T47D (cell line): ENCODE measurements at regions not wholly inside any gene's neighbourhood (a gene's known extent, or its start where the extent isn't known, plus 50 kb on each side); places are given as distances from the start of the nearest gene placed in this dataset.

Source experiments
- DNase-seq, 2 experiments: peaks; one replicate each; pipeline versions ENCODE4 v3.0.0 to v3.0.0-alpha.2; 2011 to 2012; ENCODE audit warnings: low read depth in 1 of 2, low spot score in 1 of 2
- JUND ChIP-seq: IDR thresholded peaks from 2 replicates; pipeline ENCODE4 v1.6.1; 2012; ENCODE audit warnings: low read depth
- in situ Hi-C: cut with HindIII; loops from 2 replicates; pipeline ENCODE4 v1.10.0; 2016; ENCODE audit warnings: low sequenced_read_pairs, low pct_unique_long_range_greater_than_20kb

DNA sequence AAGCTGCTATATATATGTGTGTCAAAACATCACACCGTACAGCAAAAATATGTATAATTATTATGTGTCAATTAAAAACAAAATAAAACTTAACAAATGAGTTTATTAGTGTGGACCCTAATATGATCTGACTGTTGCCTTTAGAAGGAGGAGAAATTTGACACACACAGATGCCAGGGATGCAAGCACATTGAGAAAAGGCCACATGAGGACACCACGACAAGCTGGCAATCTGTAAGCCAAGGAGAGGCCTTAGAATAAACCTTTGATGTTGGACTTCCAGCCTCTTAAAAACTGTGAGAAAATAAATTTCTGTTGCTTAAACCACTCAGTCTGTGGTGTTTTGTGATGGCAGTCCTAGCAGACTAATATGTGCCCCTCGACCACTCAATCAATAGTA, 214.7 kb downstream of the KCNS3 start:
- TF ChIP-seq JUND = no peak
- in situ Hi-C loops = no loop called here
- no peak for DNase-seq

GRCh38 chr2:18092760-18093159, 214.3 kb downstream of the KCNS3 start:
- DNase-seq = no peak
- TF ChIP-seq JUND = no peak
- in situ Hi-C loops = no loop called here

DNA sequence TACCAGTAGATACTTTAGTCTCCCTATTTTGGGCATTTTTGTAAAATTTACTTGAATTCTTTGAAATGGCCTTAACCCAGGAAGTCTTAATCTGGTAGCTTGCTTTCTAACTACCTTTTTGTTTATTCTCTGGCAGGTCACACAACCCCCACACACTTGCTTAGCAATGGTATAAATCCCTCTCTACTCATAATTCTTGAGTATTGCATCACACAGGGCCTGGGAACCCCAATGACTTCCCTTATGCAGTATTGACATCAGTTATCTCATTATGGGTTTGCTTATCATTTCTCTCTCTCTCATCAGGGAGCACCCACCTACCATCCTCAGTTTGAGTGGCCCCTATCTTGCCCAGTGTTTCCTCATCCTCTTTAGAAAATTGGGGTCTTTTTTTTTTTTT, 207.1 kb downstream of the KCNS3 start:
- no peak for DNase-seq
- in situ Hi-C loops = no loop called here
- no peak for TF ChIP-seq JUND

DNA sequence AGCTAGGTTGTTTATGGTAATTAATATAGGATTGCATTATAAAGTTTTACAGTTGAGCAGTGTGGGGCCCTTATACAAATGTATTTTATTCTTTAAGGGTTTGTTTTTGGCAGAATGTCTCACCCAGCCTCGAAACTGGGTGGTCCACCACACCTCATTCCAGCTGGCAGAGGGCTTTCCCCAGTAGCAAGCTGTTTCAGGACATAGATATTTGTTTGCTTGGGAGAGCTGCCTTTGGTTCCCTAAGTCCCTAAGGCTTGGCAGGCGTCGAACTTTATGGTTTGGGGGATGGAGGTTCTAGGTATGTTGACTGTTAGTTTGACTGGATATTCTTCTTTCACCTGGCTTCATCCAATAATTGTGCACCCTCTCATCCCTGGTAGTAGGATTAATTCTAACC, 205.9 kb downstream of the KCNS3 start:
- in situ Hi-C loops = no loop called here
- no peak for DNase-seq
- no peak for TF ChIP-seq JUND

DNA sequence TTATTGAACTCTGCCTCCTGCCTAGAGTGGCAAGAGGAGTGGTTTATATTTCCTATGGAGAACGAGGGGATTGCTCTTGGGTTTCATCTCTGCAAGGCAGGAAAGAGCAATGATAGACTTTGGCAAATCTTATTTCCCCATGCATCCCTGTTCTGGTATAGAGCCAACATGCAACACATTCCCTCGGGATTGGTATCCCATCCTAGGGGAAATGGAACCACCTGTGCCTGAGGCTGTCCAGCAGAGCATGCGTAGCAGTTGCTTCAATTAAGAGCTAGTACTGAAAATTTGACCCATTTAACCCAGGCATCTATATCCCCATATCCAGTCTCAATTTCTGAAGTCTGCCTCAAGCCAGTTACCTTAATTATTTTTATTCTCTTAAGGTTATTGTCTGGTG, 205.3 kb downstream of the KCNS3 start:
- no peak for DNase-seq
- TF ChIP-seq JUND = no peak
- in situ Hi-C loops = no loop called here

DNA sequence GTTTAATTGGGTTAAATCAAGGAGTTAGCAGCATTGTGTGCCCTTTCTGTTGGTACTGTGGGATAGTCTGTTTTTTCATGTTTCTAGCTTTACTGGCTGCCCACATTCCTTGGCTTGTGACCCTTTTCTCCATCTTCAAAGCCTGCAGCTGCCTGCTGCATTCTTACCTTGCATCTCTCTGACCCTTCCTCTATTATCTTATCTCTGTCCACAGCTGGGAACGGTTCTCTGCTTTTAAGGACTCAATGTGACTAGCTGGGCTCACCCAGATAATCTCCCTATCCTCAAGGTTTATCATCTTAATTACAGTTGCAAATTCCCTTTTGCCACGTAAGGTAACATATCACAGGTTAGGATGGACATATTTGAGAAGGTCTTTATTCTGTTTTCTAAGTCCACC, 199.7 kb downstream of the KCNS3 start:
- no peak for TF ChIP-seq JUND
- DNase-seq = no peak
- in situ Hi-C loops = no loop called here

- TF ChIP-seq JUND = no peak
- DNase-seq = no peak
- in situ Hi-C loops = no loop called here
These were observed 199.2 kb downstream of the KCNS3 start for GRCh38 chr2:18077704-18078103.

GRCh38 chr2:18077231-18077630, 198.8 kb downstream of the KCNS3 start:
- in situ Hi-C loops = no loop called here
- no peak for DNase-seq
- no peak for TF ChIP-seq JUND

- no peak for DNase-seq
- no peak for TF ChIP-seq JUND
- in situ Hi-C loops = no loop called here
These were observed 196.0 kb downstream of the KCNS3 start for GRCh38 chr2:18074476-18074875.

DNA sequence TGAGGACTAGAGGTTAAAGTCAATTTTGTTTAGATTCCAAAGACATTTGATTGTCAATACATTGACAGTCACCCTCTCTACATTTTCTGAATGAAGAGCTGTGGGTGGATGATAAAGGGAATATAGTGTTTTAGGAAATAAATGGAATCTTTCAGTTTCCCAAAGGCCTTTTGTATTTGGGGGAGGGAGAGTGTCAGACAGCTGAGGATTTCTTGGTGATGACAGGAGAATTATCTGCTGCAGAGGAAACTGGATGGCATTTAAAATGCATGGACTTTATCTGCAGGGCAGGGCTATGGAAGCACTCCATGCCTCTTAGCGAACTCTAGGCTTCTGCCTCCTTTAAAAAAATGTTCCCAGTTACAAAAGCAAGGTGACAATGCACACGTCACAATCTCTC, 195.1 kb downstream of the KCNS3 start:
- in situ Hi-C loops = no loop called here
- TF ChIP-seq JUND = no peak

DNA sequence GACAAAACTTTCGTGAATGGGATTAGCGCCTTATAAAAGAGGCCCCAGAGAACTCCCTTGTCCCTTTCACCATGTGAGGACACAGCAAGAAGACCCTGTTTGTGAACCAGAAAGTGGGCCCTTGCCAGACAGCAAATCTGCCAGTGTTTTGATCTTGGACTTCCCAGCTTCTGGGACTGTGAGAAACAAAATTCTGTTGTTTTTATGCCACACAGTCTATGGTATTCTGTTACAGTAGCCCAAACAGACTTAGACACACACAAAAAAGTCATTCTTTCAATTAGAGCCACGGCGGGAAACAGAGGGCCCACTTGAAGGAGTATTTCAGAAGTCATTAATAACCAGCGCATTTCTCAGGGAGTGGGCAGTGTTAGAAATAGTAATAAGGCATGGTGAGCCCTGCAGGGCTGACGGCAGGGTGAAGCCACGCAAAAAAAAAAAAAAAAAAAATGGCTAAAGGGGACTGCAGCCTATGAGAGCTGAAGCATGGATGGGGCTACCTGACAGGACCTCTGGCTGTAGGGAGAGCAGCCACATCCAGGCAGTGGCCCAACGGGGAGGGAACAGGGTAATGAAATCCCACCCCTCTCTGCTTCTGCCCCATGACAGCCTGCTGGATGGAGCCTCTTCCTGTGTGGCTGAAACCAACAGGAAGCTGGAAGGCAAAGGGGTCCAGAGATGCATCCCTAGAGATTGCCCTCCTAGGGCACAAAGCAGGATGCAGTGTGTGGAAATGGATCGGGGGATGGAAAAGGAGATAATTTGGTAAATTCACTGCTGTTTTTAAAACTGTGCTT, 189.3 kb downstream of the KCNS3 start:
- in situ Hi-C loops = no loop called here
- no peak for TF ChIP-seq JUND
- DNase-seq = no peak

More for the DNA sequence above, 195.1 kb downstream of the KCNS3 start:
- DNase-seq = no peak

DNA sequence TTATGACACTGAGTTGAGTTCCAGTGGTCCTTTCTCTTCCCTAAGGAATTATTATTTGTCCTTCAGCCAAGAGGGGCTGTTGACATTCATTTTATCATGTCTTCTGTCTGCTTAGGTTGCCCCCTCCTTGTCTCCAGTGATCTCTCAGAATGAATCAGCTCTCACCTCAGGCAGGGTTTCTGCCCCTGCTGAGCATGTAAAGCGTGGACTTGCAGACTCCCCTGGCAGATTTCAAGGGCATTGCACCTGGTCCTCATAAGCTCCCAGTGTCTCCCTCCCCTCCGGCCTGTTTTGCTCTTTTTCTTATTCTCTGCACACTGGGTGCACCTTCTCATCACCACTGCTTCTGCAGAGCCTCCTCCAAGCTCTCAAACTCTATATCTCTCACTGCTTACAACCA, 188.4 kb downstream of the KCNS3 start:
- no peak for DNase-seq
- in situ Hi-C loops = no loop called here
- TF ChIP-seq JUND = no peak

DNA sequence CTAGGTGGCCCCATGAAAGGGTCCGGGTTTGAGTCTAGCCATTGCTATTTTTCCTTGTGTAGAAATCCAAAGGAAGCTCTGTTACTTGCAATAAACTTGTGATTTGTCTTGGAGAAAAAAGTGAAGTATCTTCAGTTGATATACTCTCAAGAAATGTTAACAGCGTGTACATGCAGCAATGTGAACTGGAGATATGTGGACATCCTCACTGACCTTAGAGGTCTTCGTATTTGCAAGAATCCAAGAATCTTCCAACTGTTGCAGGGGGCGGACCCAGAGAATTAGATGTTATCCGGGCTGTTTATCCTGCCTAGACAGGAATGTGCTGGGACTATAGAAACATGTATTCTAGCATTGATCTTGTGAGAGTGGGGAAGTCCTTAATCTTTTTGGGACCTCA, 187.6 kb downstream of the KCNS3 start:
- no peak for DNase-seq
- TF ChIP-seq JUND = no peak
- in situ Hi-C loops = no loop called here

DNA sequence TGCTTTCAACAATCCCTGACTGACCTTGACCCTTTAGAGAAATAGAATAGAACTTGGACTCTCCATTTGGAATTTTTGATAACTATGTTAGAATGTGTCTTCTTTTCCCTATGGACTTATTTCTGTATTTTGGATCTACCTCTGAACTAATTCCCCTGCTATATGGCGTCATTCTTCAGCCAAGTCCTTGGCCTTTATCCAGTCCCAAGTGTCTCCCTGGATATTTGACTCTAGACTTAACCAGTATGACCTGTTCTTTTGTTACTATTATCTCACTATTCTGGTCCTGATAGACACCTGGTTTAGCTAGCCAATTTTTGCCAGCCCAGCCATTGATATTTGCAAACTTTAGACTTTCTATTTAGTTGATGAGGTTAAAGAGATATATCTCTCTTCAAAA, 186.8 kb downstream of the KCNS3 start:
- TF ChIP-seq JUND = no peak
- in situ Hi-C loops = no loop called here

More for the DNA sequence above, 186.8 kb downstream of the KCNS3 start:
- no peak for DNase-seq
